GM21619 (cell line): ENCODE measurements at regions not wholly inside any gene's neighbourhood (a gene's known extent, or its start where the extent isn't known, plus 50 kb on each side); places are given as distances from the start of the nearest gene placed in this dataset.
"Not testable (repeated sequence)": the region's sequence is repeated elsewhere in the genome, so short reads cannot be mapped to it uniquely, and the experiment has no call there.

ENCODE experiments used
- ATAC-seq: cut with Tn5 transposase; IDR thresholded peaks from one replicate; pipeline ENCODE4 v1.9.1; 2021; ENCODE audit not compliant: unreplicated experiment

DNA sequence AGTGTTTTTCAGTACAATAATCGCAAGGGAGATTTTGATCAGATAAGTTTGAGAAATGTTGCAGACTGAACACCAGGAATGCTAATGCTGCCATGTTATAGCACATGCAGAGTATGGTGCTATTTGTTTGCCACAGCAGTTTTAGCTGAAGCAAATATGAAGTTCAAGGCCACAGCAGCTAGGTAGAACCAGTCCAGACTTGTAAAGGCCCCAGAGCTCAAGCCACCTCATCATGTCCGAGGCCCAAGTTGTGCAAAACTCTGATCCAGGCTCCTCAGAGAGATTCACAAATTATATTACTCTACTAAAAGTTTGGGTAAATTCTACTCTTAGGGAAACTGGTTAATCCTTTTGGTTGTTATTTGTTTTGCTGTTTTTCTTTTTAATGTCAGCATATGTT lies 2702.6 kb downstream of the PCDH9 start:
- no peak for ATAC-seq

DNA sequence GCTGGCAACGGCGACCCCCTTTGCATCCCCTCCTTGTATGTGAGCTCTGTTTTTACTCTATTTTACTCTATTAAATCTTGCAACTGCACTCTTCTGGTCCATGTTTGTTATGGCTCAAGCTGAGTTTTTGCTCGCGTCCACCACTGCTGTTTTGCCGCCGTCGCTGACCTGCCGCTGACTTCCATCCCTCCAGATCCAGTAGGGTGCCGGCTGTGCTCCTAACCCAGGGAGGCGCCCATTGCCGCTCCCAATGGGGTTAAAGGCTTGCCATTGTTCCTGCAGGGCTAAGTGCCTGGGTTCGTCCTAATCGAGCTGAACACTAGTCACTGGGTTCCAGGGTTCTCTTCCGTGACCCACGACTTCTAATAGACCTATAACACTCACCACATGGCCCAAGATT lies 2704.4 kb downstream of the PCDH9 start:
- ATAC-seq: no peak

DNA sequence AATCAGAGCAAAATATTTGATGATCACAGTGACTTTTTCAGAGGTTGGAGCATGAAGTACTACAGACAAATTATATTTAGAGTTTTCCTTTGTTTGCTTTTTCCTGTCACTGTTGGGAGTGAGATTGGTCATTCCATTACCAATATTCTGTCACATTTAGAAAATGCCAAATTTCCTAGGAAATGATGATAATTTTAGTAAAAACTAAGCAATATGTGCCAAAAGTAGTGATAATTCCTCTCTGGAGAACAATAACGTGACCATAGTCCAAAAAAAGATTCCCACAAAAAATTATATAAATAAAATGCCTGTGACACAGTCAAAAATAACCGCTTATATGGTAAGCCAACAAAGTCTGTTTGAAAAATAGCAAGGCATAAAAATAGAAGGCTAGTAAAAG lies 2719.4 kb downstream of the PCDH9 start:
- no peak for ATAC-seq

DNA sequence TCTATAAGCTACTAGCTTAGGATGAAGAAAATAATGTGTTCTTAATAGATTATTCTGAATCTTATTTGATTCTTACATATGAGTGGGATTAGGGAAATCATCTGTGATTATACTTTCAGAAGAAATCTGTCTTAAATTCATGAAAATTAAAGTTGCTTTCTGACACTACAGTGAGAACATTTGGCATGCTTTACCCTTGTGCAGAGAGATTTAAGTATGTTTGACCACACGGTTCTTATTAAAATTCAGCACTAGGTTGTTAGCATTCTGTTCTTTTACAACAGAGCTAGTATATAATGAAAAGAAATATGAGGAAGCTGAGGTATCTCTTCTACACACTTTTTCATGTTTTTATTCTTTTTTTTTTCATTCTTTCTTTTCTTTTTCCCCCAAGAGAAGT lies 2723.9 kb downstream of the PCDH9 start:
- no peak for ATAC-seq

DNA sequence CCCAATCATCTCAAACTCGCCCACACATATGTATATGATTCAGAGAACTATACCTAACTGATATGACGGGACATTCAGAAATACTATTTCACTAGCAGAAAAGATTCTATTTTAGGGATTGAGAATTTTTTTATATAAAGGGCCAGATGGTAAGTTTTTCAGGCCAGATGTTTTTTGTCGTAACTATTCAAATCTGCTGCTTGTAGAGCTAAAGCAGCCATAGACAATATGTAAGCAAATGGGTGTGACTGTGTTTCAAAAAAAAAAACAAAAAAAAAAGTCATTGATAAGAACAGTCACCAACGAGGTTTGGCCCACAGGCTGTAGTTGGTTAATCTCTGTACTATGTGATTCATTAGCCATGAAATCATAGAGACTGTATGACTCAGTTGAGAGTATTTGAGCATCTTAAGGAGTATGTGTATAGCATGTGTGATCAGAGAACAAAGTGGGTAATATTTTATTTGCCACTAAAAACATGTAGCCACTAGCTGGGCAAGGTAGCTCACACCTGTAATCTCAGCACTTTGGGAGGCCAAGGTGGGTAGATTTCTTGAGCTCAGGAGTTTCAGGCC lies 2724.7 kb downstream of the PCDH9 start:
- ATAC-seq: no peak

DNA sequence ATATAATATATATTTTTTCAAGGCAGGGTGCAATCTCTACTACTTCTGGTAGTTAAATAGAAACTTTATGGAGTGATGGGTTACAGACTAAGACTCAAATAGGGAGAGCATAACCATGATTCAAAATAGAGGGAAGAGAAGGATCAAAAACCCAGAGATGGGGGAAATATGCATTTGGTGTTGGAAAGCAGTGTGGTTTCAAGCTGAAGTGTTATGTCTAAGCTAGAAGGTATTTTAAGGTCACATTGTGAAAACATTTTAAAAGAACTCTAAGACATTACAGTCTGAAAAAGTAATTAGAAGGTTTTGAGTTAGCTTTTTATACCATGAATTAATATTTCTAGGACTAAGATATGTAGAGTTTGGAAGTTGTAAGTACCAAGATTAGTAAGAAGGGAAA lies 2741.4 kb downstream of the PCDH9 start:
- ATAC-seq: no peak

DNA sequence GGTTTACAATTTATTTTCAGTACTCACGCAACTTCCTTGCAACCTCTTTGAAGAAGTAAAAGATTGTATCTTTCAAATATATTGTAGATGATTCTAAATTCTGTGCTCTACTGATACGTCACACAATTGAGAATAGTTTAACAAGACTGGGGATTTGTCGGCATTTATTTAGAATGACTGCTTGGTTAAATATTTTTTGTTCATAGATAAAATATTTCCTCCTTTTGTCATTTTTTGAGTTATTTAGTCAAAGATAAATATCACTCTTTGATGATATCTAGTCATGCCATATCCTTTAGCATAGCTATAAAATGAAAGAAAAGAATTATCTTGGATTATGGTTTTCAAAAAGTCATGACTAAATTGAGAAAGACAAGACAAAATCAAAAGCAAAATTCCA lies 2747.8 kb downstream of the PCDH9 start:
- no peak for ATAC-seq

DNA sequence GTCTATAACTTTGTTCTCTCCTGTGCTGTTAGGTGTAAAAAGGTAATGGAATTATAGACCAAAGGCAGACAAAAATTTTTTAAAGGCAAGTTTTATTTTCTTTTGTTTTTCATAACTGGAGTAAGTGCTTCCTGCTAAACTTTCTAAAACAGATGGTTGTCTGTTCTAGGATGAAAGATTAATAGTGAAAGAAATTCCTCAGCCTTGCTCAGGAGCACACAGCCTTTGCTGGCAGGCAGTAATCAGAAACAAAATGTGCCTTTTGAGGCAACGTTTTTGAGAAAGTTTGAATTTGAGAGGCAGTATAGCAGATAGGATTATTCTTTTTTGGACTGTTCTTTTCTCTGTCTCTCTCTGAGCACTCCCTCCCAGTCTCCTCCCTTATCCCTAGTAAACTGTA lies 2749.5 kb downstream of the PCDH9 start:
- ATAC-seq: no peak

DNA sequence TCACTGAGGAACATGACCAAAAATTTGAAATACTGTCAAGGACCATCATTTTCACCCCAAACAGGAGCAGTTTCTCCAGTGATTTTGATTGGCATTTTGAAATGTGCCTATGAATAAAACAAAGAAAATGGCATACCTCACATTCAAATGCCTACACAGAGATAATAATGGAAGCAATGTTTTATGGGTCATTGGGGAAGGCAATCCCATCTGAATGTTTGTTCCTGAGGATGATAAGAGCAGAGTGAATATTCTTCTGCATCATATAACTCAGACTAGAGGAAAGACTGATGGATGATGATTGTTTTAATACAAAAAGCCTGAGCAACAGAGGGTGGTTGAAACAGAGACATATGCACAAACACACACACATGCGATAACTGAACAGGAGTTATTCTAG lies 2749.9 kb downstream of the PCDH9 start:
- ATAC-seq: no peak

DNA sequence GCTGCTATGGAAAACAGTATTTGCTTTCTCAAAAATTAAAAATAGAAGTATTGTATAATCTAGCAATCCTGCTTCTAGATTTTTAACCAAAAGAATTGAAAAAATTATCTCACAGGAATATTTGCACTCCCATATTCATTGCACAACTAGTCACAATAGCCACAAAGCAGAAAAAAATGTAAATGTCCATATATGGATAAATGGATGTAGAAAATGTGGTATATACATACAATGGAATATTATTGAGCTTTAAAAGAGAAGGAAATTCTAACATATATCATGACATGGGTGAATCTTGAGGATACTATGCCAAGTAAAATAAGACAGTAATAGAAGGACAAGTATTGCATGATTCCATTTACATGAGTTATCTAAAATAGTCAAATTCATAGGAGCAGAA lies 2753.0 kb downstream of the PCDH9 start:
- no peak for ATAC-seq

DNA sequence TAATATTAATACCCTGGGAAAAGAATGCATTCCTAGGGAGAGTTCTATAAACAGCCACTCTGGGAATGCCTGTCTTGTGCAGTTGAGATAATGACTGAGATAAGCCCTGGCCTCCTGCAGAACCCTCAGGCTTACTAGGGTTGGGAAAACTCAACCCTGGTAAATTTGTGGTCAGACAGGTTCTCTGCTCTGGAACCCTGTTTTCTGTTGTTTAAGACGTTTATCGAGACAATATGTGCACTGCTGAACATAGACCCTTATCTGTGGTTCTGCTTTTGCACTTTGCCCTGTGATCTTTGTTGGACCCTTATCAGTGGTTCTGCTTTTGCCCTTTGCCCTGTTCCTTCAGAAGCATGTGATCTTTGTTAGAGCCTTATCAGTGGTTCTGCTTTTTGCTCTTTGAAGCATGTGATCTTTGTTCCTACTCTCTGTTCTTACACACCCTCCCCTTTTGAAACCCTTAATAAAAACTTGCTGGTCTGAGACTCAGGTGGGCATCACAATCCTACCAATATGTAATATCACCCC lies 2754.0 kb downstream of the PCDH9 start:
- ATAC-seq: not testable (repeated sequence)

DNA sequence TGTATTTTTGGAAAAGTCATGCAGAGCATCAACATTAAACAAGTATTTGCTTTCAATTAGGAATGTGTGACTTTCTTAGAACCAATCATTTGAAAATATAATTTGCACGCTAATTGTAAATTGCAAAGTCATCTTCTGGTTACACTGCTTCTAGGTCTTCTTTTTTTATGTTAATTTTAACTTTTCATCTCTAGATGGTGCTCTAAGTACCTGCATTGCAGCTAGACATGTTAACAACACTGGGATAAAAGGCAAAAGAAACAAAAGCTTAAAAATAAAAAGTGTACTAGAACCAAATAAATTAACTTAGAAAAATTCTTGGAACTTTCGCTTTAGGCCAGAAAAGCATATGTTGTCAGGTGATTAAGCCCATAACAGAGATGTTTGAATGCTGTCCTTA lies 2758.2 kb downstream of the PCDH9 start:
- no peak for ATAC-seq

DNA sequence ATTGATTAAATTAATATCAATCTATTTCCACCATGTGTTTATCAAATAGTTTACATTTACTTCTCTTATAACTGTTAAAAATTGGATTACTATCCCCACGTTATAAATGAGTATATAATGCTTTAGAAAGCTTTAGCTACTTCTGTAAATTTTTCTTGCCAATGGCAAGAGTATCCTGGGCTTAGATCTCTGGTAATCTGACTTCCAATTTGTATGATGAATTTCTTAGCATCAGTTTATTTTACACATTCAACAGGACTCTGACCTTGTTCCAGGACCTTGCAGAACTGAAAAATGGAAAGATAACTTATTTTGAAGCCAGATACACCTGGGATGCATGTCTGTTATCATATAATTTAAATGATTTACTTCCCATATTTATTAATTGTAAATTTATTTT lies 2759.4 kb downstream of the PCDH9 start:
- no peak for ATAC-seq

DNA sequence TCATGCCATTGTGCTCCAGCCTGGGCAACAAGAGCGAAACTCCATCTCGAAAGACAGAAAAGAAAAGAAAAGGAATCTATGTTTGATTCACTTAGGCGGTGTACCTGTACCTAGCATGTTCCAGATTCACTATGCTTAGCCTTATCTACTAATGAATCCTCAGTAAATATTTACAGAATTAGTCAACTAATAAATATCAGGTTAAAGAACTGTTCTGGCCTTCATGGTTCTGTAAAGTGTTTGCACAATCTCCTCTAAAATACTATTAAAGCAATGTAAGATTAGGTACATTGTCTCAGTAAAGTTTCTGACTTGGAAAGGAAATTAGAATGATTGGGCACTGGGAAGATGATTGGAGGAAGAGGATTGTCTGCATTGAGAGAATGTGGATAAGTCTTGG lies 2770.4 kb downstream of the PCDH9 start:
- no peak for ATAC-seq

DNA sequence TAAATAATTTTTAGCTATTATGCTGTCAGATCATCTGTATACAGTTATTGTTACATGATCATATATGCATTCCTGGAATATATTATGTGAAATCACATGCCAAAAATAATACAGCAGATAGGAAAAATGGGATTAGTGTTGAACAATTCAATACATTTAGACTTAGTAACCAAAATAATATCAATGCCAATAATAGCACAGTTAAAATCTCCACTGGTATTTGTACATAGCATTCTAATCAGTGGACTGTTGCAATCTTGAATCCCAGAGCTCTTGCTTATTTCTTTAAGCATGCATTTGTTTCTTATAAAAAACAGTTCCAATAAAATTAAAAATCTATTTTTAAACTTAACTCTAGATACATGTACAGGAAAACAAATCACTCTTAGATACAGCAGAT lies 2772.2 kb downstream of the PCDH9 start:
- ATAC-seq: no peak

DNA sequence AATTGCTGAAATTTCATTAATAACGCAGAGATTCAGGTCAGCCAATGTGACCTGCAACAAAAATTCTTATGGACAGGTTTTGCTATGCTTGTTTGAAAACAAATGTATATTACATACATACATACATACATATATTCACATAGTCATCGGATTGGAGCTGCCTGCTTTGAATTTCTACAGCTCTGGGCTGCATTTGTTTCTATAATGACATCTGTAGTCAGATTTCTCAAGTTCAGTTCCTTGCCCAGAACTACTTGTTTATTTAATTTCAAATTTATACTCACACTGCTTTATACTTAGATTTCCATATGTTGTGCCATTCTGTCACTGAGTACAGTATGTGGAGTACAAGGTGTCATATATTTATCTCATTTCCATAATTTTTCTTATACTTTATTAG lies 2775.0 kb downstream of the PCDH9 start:
- no peak for ATAC-seq

DNA sequence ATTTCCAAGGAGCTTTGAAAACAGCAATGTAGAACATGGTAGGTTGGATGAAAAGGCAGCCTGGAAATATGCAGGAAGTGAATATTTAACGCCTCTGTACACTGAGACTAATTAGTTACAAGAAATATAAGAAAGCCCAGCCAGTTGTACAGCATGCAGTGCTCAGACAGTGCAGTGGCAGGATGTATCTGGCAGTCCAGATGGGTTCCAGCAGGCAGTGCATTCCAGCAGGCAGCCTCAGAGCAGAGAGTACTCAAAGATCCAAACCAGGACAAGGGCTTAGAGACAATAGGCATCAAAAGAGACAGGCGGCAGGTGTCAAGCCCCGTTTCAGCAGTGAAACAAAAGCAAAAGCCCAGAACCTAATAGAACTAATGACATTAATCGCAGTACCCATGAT lies 2776.3 kb downstream of the PCDH9 start:
- no peak for ATAC-seq

DNA sequence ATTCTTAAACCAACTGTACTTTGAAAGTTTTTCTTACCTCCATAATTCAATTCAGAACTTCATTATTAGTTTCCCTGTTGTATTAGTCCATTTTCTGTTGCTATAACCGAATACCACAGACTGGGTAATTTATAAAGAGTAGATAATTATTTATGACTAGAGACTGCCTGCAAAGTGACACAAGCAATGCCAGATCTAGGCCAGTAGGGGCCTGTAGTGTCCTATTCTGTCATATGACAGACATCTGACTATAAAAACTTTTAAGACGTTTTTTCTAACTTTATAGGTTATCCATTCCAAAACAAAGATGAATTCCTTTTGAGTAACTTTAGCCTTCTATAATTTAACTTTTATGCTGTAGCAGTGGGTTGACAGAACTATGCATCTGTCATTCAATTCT lies 2783.8 kb downstream of the PCDH9 start:
- no peak for ATAC-seq

DNA sequence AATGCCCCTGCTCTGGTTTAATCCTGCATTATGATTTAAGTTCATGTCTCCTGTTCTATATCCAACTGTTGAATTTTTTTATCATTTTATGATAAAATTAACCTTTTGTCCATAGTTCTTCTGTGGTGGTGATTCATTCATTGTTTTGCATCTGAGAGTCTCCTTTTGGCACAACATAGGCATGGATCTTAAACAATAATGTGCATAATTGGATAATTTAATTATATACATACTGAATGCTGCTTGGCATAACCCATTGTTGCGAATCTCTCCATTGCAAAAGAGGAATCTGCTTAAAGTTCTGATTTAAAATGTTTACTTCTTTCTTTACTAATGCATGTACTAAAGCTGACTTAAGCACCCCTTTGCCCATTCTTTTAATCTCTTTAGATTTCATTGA lies 2788.4 kb downstream of the PCDH9 start:
- ATAC-seq: no peak

DNA sequence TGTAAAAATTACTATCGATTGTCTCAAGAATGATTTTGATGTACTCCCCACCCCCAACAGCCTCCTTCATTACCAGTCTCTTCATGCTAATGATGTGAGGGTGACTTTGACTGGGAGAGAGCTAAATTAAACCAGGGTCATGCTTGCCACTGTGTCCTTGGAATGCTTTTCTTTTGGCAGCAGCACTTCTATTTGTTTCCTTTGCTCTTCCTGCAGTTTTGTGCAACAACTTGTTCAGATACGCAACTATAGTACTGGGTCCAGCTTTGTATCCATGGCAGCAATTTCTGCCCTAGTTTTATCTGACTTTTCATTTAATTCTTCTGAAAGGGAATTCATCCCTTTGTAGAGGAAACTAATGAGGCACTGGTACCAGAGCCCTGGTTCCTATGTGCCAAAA lies 2792.1 kb downstream of the PCDH9 start:
- no peak for ATAC-seq

DNA sequence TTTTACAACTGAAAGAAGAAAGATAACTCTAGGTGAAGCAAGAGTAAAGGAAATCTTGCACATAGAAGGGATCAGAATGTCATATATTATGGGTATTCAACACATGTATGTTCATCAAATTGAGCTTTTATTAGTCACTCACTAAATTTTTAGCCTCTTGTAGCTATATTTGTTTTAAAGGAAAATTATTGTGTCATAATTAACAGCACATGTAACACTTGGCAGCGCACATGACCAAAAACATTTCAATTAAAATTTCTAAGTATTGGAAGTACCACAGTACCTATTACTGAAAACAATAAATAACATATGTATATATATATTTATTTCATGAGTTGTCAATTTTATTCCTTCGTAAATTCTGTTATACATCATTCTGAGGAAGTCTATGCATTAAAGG lies 2800.4 kb downstream of the PCDH9 start:
- no peak for ATAC-seq

DNA sequence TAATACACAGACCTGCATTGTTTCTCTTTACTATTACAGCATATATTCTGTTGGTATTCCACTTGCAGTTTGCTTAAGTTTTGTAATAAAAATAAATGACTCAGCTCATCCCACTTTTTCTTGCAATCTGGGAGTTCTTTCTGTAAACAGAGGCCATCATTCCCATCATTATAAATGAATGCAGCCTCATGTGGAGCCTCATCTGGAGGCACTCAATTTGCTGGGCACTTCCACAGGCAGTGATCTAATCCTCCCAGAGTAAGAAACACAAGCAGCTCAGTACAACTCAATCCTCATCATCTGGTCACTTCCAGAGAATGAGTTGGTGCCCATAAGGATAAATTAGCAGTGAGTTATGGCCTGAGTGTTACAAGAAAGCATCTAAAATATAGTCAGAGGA lies 2801.9 kb downstream of the PCDH9 start:
- ATAC-seq: no peak

DNA sequence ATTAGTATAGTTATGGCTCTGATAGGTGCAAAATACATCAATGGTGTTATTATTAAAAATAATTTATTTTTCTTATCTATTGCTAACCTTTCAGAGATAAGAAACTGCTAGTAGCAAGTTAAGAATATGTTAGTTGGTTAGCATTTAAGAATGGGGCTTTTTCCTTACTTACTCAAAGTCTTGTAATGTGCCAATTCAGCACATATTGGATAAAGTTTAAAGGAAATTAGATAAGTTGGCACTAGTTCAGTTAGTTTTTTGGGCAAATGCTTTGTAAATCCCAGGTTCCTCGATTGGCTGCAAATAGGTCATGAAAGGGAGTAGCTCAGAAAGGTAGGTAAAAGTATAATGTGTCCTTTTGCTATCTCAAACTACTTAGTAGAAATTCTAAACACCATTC lies 2806.7 kb downstream of the PCDH9 start:
- no peak for ATAC-seq

DNA sequence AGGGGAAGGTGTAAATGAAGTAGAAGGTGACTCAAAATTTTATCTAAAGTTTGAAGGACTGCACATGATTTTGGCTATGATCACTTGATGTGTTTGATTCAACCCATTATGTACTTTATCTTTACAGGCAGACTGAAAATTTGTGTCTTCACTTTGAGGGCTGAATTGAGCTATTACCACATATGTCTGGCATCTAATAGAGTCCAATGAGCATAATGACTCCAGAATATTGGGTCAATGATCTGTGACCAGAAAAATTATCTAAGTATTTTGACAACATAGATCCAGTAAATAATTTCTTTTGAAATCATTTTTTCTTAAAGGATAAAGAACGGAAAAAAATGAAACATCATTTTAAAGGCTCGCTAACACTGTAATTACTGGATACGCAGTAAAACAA lies 2810.0 kb downstream of the PCDH9 start:
- ATAC-seq: no peak
